ENCODE measurements at regions not wholly inside any gene's neighbourhood (a gene's known extent, or its start where the extent isn't known, plus 50 kb on each side); places are given as distances from the start of the nearest gene placed in this dataset.

- CTCF ChIA-PET = interaction anchor here (1.0 kb wide), 1 partner anchor 10 kb away, joined by 3 read pairs; no protein-coding TSS in a partner anchor
- Mint-ChIP-seq H3K4me3 (no peak overlapping the region), H3K27ac (no peak overlapping the region), H3K36me3 (ENCODE audit: low read depth) (no peaks in the 10 kb centered on the region), H3K4me1 (ENCODE audit: low read depth) (no peaks in the 10 kb centered on the region), H3K9me3 (no peaks in the 10 kb centered on the region), H3K27me3 (no peaks in the 10 kb centered on the region)
- intact Hi-C loops (cut with micrococcal nuclease) = no loop called here
- ATAC-seq (no peak), DNase-seq (no peak)
- POLR2A ChIA-PET = interaction anchor here (0.6 kb wide), 1 partner anchor 1619 kb away, joined by 3 read pairs; no protein-coding TSS in a partner anchor
- no peak for TF ChIP-seq CTCF (IDR thresholded peaks at IDR 0.05)
Observed at GRCh38 chr2:7879483-7879835, 802.4 kb upstream of the ID2 start.

- no peaks in the 10 kb centered on the region for H3K36me3 Mint-ChIP-seq (ENCODE audit: low read depth)
- ChIA-PET CTCF (interaction anchor here (1.0 kb wide), 1 partner anchor 11 kb away, joined by 3 read pairs; no protein-coding TSS in a partner anchor), POLR2A (interaction anchor here (1.3 kb wide), 1 partner anchor 13 kb away, joined by 3 read pairs; no protein-coding TSS in a partner anchor)
- no peaks in the 10 kb centered on the region for H3K9me3 Mint-ChIP-seq
- no peaks in the 10 kb centered on the region for H3K27me3 Mint-ChIP-seq
- TF ChIP-seq CTCF (IDR thresholded peaks at IDR 0.05) = no peak
- intact Hi-C loops (cut with micrococcal nuclease) = no loop called here
- ATAC-seq (no peak), DNase-seq (no peak)
- no peak overlapping the region for H3K27ac Mint-ChIP-seq
- no peak overlapping the region for H3K4me3 Mint-ChIP-seq
- H3K4me1 Mint-ChIP-seq (ENCODE audit: low read depth) = no peaks in the 10 kb centered on the region
Observed at GRCh38 chr2:7880126-7880525, 801.7 kb upstream of the ID2 start.

GRCh38 chr2:7880566-7880965, 801.3 kb upstream of the ID2 start:
- H3K4me3 Mint-ChIP-seq = no peak overlapping the region
- ChIA-PET POLR2A (interaction anchor here (1.3 kb wide), 1 partner anchor 13 kb away, joined by 3 read pairs; no protein-coding TSS in a partner anchor), CTCF (no interaction called here)
- H3K27me3 Mint-ChIP-seq = no peaks in the 10 kb centered on the region
- intact Hi-C loops (cut with micrococcal nuclease) = no loop called here
- no peak for TF ChIP-seq CTCF (IDR thresholded peaks at IDR 0.05)
- H3K4me1 Mint-ChIP-seq (ENCODE audit: low read depth) = no peaks in the 10 kb centered on the region
- H3K27ac Mint-ChIP-seq = no peak overlapping the region
- DNase-seq = no peak
- H3K9me3 Mint-ChIP-seq = no peaks in the 10 kb centered on the region
- no peak for ATAC-seq
- no peaks in the 10 kb centered on the region for H3K36me3 Mint-ChIP-seq (ENCODE audit: low read depth)

GRCh38 chr2:7881063-7881462, 800.8 kb upstream of the ID2 start:
- POLR2A ChIA-PET = interaction anchor here (1.3 kb wide), 1 partner anchor 12 kb away, joined by 3 read pairs; no protein-coding TSS in a partner anchor
- no peak for TF ChIP-seq CTCF (IDR thresholded peaks at IDR 0.05)
- Mint-ChIP-seq H3K36me3 (ENCODE audit: low read depth) (no peaks in the 10 kb centered on the region), H3K4me1 (ENCODE audit: low read depth) (no peaks in the 10 kb centered on the region), H3K9me3 (no peaks in the 10 kb centered on the region), H3K4me3 (no peak overlapping the region), H3K27ac (no peak overlapping the region), H3K27me3 (no peaks in the 10 kb centered on the region)
- intact Hi-C loops (cut with micrococcal nuclease) = no loop called here
- DNase-seq (no peak), ATAC-seq (no peak)
- CTCF ChIA-PET = no interaction called here

GRCh38 chr2:7881466-7881865, 800.4 kb upstream of the ID2 start:
- no peak for DNase-seq
- POLR2A ChIA-PET = interaction anchor here (1.3 kb wide), 1 partner anchor 12 kb away, joined by 3 read pairs; no protein-coding TSS in a partner anchor
- Mint-ChIP-seq H3K4me1 (ENCODE audit: low read depth) (no peaks in the 10 kb centered on the region), H3K4me3 (no peak overlapping the region), H3K36me3 (ENCODE audit: low read depth) (no peaks in the 10 kb centered on the region), H3K27me3 (no peaks in the 10 kb centered on the region), H3K27ac (no peak overlapping the region), H3K9me3 (no peaks in the 10 kb centered on the region)
- intact Hi-C loops (cut with micrococcal nuclease) = no loop called here
- CTCF ChIA-PET = no interaction called here
- ATAC-seq = no peak
- no peak for TF ChIP-seq CTCF (IDR thresholded peaks at IDR 0.05)
